ENCODE measurements at regions not wholly inside any gene's neighbourhood (a gene's known extent, or its start where the extent isn't known, plus 50 kb on each side); places are given as distances from the start of the nearest gene placed in this dataset.
A peak's percentile ranks its signal among the peaks of the same experiment; 100 is the strongest.

DNA sequence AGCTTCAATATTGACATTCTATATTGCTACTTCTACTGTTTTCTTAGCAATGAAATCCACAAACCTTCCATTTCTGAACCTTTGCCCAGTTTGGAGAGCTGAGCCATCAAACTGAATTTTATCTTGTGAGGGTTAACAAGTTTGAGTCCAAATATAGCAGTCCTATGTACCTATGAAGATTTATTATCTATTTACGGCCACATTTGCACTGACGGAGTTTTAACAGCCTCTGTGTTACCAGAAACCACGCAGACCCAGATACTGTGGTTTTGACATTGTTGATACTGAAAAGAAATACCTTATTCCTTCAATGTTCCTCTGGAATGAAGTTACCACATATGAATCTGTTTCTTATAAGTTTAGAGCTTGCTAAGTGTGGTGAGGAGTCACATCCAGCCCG is 172.6 kb downstream of the FGFR2 start:
- Histone ChIP-seq H3K27ac (peak overlapping the region; percentile 44), H3K4me1 (peaks cover 6% of the 10 kb centered on the region), H3K36me3 (no peaks in the 10 kb centered on the region), H3K9ac (ENCODE audit: low read depth in 2 of 2, low read length in 2 of 2) (peak overlapping the region in 1 of 2 donors; percentile 9), H3K27me3 (no peaks in the 10 kb centered on the region), H3K9me3 (no peaks in the 10 kb centered on the region), H3K4me3 (no peak overlapping the region)
- intact Hi-C loops (cut with DNase I), result no loop called here
- no peak for DNase-seq
- no peak for TF ChIP-seq CTCF (IDR thresholded peaks at IDR 0.05)

DNA sequence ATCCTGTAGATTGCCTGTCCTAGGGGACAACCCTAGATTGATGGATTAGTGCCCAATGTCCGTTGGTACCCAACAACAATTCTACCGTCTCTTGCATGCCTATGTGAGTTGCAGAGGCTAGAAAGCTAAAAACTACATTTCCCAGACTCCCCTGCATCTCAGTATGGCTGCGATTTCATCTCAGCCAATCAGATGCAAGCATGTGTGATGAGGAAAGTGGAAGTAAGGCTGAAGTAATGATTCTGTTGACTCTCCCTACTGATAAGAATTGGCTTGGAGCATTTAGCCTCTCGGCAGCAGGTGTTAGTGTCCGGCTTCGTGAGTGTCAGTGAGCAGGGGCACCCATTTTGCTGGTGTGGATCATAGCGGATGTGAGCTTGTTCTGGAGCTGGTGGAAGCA is 171.9 kb downstream of the FGFR2 start:
- H3K27ac ChIP-seq, result peak overlapping the region; percentile 44
- intact Hi-C loops (cut with DNase I), result no loop called here

More for the DNA sequence above, 171.9 kb downstream of the FGFR2 start:
- Histone ChIP-seq H3K9ac (ENCODE audit: low read depth in 2 of 2, low read length in 2 of 2) (peak overlapping the region in 1 of 2 donors; percentile 9), H3K36me3 (no peaks in the 10 kb centered on the region), H3K4me3 (no peak overlapping the region), H3K9me3 (no peaks in the 10 kb centered on the region), H3K27me3 (no peaks in the 10 kb centered on the region), H3K4me1 (peaks cover 6% of the 10 kb centered on the region)
- no peak for TF ChIP-seq CTCF (IDR thresholded peaks at IDR 0.05)
- DNase-seq, result peak; percentile 47
